ENCODE measurements at regions not wholly inside any gene's neighbourhood (a gene's known extent, or its start where the extent isn't known, plus 50 kb on each side); places are given as distances from the start of the nearest gene placed in this dataset.

DNA sequence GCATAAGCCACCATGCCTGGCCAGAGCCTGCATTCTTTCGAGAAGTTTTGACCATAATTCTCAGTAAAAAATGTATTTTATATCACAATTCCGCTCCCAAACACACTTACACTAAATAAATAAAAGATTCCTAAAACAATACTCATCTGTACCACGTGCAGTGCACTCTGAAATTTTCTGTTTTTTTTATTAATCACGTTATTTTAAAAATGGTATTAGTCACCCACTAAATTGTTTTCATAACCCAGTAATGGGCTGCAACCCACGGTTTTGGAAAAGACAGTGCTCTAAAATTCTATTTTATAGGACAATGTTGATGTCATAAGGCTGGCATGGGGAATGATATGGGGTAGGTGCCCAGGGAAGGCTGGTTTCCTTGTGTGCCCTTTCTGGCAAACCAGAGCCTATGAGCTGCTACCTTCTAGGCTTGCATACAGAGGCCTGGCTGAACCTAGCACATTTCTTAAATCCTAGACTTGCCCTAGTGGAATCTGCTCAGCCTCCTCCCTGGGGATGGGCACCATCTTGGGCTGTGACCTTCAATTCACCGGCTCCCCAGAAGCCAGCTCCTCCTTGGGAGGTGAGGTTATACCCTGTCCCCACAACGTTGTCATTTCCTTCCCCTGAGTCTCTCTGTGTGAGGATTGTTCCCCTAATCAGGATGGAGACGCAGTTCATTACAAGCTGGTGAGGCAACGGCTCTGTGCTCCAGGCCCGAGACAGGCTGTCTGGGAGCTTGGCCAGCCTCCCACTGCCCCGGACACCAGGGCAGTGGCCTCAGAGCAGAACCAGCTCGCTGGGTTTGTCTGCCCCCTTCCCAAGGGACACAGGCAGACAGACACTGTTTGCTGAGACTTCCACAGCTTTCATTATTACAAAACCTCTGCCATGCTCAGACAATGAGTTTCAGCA, 116.5 kb upstream of the NAV2 start:
- TF ChIP-seq, protein P1, sequence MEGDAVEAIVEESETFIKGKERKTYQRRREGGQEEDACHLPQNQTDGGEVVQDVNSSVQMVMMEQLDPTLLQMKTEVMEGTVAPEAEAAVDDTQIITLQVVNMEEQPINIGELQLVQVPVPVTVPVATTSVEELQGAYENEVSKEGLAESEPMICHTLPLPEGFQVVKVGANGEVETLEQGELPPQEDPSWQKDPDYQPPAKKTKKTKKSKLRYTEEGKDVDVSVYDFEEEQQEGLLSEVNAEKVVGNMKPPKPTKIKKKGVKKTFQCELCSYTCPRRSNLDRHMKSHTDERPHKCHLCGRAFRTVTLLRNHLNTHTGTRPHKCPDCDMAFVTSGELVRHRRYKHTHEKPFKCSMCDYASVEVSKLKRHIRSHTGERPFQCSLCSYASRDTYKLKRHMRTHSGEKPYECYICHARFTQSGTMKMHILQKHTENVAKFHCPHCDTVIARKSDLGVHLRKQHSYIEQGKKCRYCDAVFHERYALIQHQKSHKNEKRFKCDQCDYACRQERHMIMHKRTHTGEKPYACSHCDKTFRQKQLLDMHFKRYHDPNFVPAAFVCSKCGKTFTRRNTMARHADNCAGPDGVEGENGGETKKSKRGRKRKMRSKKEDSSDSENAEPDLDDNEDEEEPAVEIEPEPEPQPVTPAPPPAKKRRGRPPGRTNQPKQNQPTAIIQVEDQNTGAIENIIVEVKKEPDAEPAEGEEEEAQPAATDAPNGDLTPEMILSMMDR (IDR thresholded peaks at IDR 0.05; ENCODE audit: low read depth, low read length) = no peak
- TF ChIP-seq EZH2phosphoT487 (IDR thresholded peaks at IDR 0.05; ENCODE audit: low read depth) = no peak
